HUES64 (cell line): ENCODE measurements at regions not wholly inside any gene's neighbourhood (a gene's known extent, or its start where the extent isn't known, plus 50 kb on each side); places are given as distances from the start of the nearest gene placed in this dataset.

Experiments used
- H3K27ac ChIP-seq: 2 replicates; pipeline ENCODE4 v1.7.0; 2013; ENCODE audit warnings: low read depth, low read length, inconsistent platforms
- H3K27me3 ChIP-seq: 2 replicates; pipeline ENCODE4 v1.6.1; 2013; ENCODE audit warnings: mild to moderate bottlenecking, low read length; ENCODE audit not compliant: insufficient read depth
- H3K36me3 ChIP-seq: 2 replicates; pipeline ENCODE4 v1.6.1; 2013; ENCODE audit warnings: mild to moderate bottlenecking, low read length; ENCODE audit not compliant: insufficient read depth
- H3K4me1 ChIP-seq: 2 replicates; pipeline ENCODE4 v1.6.1; 2013; ENCODE audit warnings: mild to moderate bottlenecking, low read length, moderate library complexity; ENCODE audit not compliant: insufficient read depth
- H3K4me3 ChIP-seq: 2 replicates; pipeline ENCODE4 v1.5.1; 2013; ENCODE audit warnings: mild to moderate bottlenecking, low read length, moderate library complexity
- H3K9ac ChIP-seq: 2 replicates; pipeline ENCODE4 v1.6.1; 2013; ENCODE audit warnings: mild to moderate bottlenecking, low read depth, low read length
- H3K9me3 ChIP-seq: 2 replicates; pipeline ENCODE4 v1.6.1; 2013; ENCODE audit warnings: low read depth, low read length; ENCODE audit not compliant: insufficient read depth
- WGBS: fragments of 150-250, 120-280 bp; methylation state at CpG from one replicate; pipeline ENCODE4 v1.1.7; 2013; ENCODE audit warnings: missing lambda C conversion rate; 5-methylcytosine and 5-hydroxymethylcytosine counted together

DNA sequence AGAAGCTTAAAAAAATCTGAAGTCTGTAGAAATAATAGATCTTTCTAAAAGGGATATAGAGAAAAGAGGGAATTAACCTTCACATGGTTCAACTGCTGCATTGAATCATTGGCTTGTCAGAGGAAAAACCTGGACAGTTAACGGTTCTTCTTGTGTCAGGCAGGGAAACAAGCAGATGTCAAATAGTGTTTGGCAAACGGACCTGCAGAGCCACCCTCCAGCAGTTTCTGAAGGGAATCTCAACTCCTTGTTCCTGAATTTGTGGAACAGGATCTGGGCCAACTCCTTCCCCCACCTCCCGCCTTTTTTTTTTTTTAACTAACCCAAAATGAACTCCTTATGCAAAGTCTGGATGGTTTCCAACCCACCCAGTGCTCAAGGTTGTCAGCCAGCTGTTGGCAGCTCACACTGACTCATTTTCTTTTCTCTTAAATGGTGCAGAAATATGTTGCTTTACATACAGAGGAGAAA is 187.3 kb downstream of the CAND1 start:
- Histone ChIP-seq H3K4me1 (0 out of 2 replicates have a peak, but pooled peaks cover 5% of the 10 kb centered on the region), H3K9ac (no peak overlapping the region), H3K27ac (no peak overlapping the region), H3K27me3 (no peaks in the 10 kb centered on the region), H3K4me3 (no peak overlapping the region), H3K36me3 (no peaks in the 10 kb centered on the region), H3K9me3 (no peaks in the 10 kb centered on the region)
- WGBS = 70% methylated on average over 3 of the region's 3 CpGs

DNA sequence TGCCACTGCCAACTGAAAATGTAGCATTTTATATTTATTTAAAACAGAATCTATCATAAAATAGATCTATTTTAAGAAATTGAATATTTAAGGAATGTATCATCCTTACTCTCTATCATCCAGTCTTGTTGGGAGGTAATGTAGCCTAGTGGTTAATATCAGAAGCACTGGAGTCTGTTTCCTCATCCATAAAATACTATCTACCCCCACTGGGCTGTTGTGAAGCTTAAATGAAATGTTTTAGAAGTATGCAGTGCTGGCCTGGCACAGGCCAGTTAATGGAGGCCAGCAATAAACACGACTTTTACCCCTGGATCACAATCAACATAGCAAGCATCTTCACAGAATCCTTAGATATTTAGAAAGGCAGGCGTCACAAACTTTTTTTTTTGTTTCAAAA is 188.0 kb downstream of the CAND1 start:
- H3K9ac ChIP-seq = no peak overlapping the region
- H3K27ac ChIP-seq = no peak overlapping the region
- H3K4me1 ChIP-seq = 0 out of 2 replicates have a peak, but pooled peaks cover 5% of the 10 kb centered on the region
- H3K4me3 ChIP-seq = no peak overlapping the region
- 65% methylated on average over 2 of the region's 2 CpGs for WGBS
- no peaks in the 10 kb centered on the region for H3K9me3 ChIP-seq
- no peaks in the 10 kb centered on the region for H3K36me3 ChIP-seq
- no peaks in the 10 kb centered on the region for H3K27me3 ChIP-seq

- Histone ChIP-seq H3K36me3 (no peaks in the 10 kb centered on the region), H3K9ac (no peak overlapping the region), H3K9me3 (no peaks in the 10 kb centered on the region), H3K4me1 (0 out of 2 replicates have a peak, but pooled peaks cover 5% of the 10 kb centered on the region), H3K4me3 (no peak overlapping the region), H3K27me3 (no peaks in the 10 kb centered on the region), H3K27ac (no peak overlapping the region)
- WGBS = 90% methylated on average over 11 of the region's 11 CpGs
Observed at GRCh38 chr12:67457778-67458665, 188.9 kb downstream of the CAND1 start.

GRCh38 chr12:67459173-67459572 is 189.4 kb upstream of the DYRK2 start:
- Histone ChIP-seq H3K27ac (no peak overlapping the region), H3K27me3 (no peaks in the 10 kb centered on the region), H3K36me3 (no peaks in the 10 kb centered on the region), H3K9me3 (no peaks in the 10 kb centered on the region), H3K4me1 (0 out of 2 replicates have a peak, but pooled peaks cover 5% of the 10 kb centered on the region), H3K4me3 (no peak overlapping the region), H3K9ac (no peak overlapping the region)
- 89% methylated on average over 1 of the region's 1 CpG for WGBS

DNA sequence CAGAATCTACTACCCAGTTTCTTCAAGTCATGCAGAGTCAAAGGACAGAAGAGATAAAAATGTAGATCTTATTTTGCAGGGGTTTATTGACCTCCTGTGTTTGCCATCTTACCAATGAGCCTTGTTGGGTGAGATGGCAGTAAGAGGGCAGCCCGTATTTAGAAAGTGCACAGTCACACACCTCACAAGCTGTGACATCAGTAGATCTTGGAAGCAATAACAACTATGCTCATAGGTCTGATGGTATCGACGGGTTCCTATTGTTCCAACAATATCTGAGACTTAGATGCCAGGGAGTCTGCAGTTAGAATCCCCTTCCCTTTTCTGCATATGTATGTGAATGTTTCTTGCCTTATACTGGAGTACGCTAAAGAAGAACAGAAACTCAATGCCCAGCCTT is 189.0 kb upstream of the DYRK2 start:
- H3K27me3 ChIP-seq = no peaks in the 10 kb centered on the region
- H3K9ac ChIP-seq = no peak overlapping the region
- H3K4me3 ChIP-seq = no peak overlapping the region
- H3K9me3 ChIP-seq = no peaks in the 10 kb centered on the region
- no peak overlapping the region for H3K27ac ChIP-seq
- 91% methylated on average over 4 of the region's 4 CpGs for WGBS
- no peaks in the 10 kb centered on the region for H3K36me3 ChIP-seq
- 0 out of 2 replicates have a peak, but pooled peaks cover 5% of the 10 kb centered on the region for H3K4me1 ChIP-seq

DNA sequence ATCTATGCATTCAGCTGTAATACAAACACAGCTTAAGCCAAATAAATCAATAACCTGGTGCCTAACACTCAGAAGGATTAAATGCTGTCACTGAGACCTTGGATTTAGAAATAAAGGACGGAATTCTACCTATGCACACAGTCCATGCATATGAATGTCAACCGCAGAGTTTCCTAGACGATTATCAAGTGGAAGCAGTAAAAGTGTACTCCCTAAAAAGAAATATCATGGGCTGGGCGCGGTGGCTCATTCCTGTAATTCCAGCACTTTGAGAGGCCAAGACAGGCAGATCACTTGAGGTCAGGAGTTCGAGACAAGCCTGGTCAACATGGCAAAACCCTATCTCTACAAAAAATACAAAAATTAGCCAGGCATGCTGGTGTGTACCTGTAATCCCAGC is 188.2 kb upstream of the DYRK2 start:
- no peak overlapping the region for H3K4me3 ChIP-seq
- H3K9me3 ChIP-seq = no peaks in the 10 kb centered on the region
- H3K36me3 ChIP-seq = no peaks in the 10 kb centered on the region
- H3K9ac ChIP-seq = no peak overlapping the region
- 0 out of 2 replicates have a peak, but pooled peaks cover 5% of the 10 kb centered on the region for H3K4me1 ChIP-seq
- WGBS = 93% methylated on average over 6 of the region's 6 CpGs
- no peak overlapping the region for H3K27ac ChIP-seq
- H3K27me3 ChIP-seq = no peaks in the 10 kb centered on the region

DNA sequence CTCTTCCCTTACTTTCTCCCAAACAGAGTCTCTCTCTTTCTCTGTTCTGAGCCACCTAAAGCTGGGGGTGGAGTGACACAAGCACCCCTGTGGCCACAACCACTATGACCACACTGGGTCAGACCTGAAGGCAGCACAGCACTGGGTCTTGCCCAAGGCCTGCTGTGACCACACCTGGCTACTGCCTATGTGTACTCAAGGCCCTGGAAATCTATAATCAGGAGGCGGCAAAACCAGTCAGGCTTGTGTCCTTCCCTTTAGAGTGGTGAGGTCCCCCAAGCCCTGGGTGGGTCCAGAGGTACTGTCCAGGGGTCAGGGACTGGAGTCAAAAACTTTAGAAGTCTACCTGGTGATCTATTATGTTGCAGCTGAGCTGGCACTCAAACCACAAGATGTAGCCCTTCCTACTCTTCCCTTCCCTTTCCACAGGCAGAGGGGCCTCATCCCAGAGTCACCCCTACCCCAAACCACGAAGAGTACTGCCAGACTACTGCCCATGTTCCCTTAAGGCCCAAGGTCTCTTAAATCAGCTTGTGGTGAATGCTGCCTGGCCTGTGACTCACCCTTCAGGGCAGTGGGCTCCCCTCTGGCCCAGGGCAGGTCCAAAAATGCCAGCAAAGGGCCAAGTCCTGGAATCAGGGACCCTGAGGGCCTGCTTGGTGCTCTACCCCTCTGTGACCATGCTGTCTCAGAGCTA is 179.8 kb upstream of the DYRK2 start:
- 90% methylated on average over 2 of the region's 2 CpGs for WGBS
- H3K27ac ChIP-seq = no peak overlapping the region
- no peaks in the 10 kb centered on the region for H3K9me3 ChIP-seq
- H3K9ac ChIP-seq = no peak overlapping the region
- no peaks in the 10 kb centered on the region for H3K27me3 ChIP-seq
- H3K4me1 ChIP-seq = peaks cover 19% of the 10 kb centered on the region
- H3K4me3 ChIP-seq = no peak overlapping the region
- no peaks in the 10 kb centered on the region for H3K36me3 ChIP-seq

DNA sequence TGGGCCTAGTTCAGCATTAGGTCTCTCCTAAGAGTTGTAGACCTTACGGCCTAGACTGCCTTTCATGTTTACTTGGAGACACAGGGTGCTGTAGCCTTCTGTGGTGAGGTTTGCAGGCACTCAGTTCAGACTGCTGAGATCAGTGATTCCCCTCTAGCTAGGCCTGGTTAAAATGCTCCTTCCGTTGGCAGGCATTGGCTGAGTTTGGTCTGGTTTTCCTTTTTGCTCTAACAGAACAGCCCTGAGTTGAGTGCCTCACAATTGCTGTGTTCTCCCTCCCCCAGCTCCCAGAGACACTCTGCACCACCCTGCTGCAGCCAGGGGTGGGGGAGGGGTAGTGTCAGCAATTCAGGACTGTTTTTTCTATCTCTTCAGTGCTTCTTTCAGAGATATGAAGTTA is 178.9 kb upstream of the DYRK2 start:
- Histone ChIP-seq H3K9me3 (no peaks in the 10 kb centered on the region), H3K4me1 (peaks cover 19% of the 10 kb centered on the region), H3K9ac (0 out of 2 replicates have a peak overlapping the region, but pooled peaks have one; percentile 27), H3K4me3 (no peak overlapping the region), H3K27ac (no peak overlapping the region), H3K27me3 (no peaks in the 10 kb centered on the region), H3K36me3 (no peaks in the 10 kb centered on the region)
- WGBS = 63% methylated on average over 2 of the region's 2 CpGs

DNA sequence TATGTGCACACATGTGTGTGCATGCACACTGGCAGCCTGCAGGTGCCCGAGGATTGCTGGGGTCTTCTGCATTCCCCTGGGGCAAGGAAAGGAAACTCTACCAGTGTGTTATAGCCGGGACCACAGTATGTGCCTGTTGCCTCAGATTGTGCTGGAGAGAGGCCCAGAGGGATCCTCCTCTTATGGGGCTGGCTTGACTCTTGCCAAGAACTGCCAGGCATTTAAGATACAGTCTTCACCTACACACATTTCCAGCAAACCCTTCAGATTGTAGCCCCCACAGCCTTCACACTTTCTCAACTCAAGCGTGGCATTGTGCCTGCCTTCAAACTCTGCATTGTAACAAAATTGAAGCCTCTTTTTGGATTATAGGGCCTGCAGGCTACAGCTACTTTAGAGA is 176.7 kb upstream of the DYRK2 start:
- H3K27me3 ChIP-seq = no peaks in the 10 kb centered on the region
- no peaks in the 10 kb centered on the region for H3K9me3 ChIP-seq
- WGBS = 92% methylated on average over 3 of the region's 3 CpGs
- no peak overlapping the region for H3K27ac ChIP-seq
- no peak overlapping the region for H3K9ac ChIP-seq
- H3K4me1 ChIP-seq = peaks cover 23% of the 10 kb centered on the region
- no peak overlapping the region for H3K4me3 ChIP-seq
- H3K36me3 ChIP-seq = no peaks in the 10 kb centered on the region

- WGBS = 79% methylated on average over 1 of the region's 1 CpG
Observed at GRCh38 chr12:67472539-67472938, 176.0 kb upstream of the DYRK2 start.

GRCh38 chr12:67474934-67475620 is 173.5 kb upstream of the DYRK2 start:
- WGBS = 100% methylated on average over 3 of the region's 3 CpGs
- no peaks in the 10 kb centered on the region for H3K9me3 ChIP-seq
- H3K36me3 ChIP-seq = no peaks in the 10 kb centered on the region
- no peak overlapping the region for H3K27ac ChIP-seq
- no peak overlapping the region for H3K9ac ChIP-seq
- H3K27me3 ChIP-seq = no peaks in the 10 kb centered on the region
- H3K4me3 ChIP-seq = no peak overlapping the region
- H3K4me1 ChIP-seq = peaks cover 20% of the 10 kb centered on the region

More at GRCh38 chr12:67472539-67472938, 176.0 kb upstream of the DYRK2 start:
- H3K4me1 ChIP-seq = peaks cover 23% of the 10 kb centered on the region
- H3K4me3 ChIP-seq = no peak overlapping the region
- H3K9me3 ChIP-seq = no peaks in the 10 kb centered on the region
- no peak overlapping the region for H3K27ac ChIP-seq
- H3K27me3 ChIP-seq = no peaks in the 10 kb centered on the region
- no peak overlapping the region for H3K9ac ChIP-seq
- H3K36me3 ChIP-seq = no peaks in the 10 kb centered on the region
